H9 (cell line): ENCODE measurements at regions not wholly inside any gene's neighbourhood (a gene's known extent, or its start where the extent isn't known, plus 50 kb on each side); places are given as distances from the start of the nearest gene placed in this dataset.

Experiments
- DNase-seq: peaks from one replicate; pipeline ENCODE4 v3.0.0-alpha.2; 2017
- H2AFZ ChIP-seq: one replicate; pipeline ENCODE4 v1.6.1; 2013; ENCODE audit warnings: mild to moderate bottlenecking, low read length, control low read depth, moderate library complexity
- H2AK5ac ChIP-seq: 2 replicates; pipeline ENCODE4 v1.6.1; 2013; ENCODE audit warnings: low read length, control low read depth, mixed read lengths; ENCODE audit not compliant: insufficient read length
- H2BK120ac ChIP-seq: one replicate; pipeline ENCODE4 v1.6.1; 2013; ENCODE audit warnings: low read depth, mild to moderate bottlenecking, low read length, control low read depth, inconsistent platforms; ENCODE audit not compliant: poor library complexity, severe bottlenecking
- H2BK12ac ChIP-seq: 2 replicates; pipeline ENCODE4 v1.6.1; 2013; ENCODE audit warnings: low read length, control low read depth, mixed read lengths, low read depth; ENCODE audit not compliant: insufficient read length
- H2BK15ac ChIP-seq: 2 replicates; pipeline ENCODE4 v1.6.1; 2013; ENCODE audit warnings: low read depth, low read length, control low read depth
- H2BK20ac ChIP-seq: one replicate; pipeline ENCODE4 v1.6.1; 2013; ENCODE audit warnings: low read depth, mild to moderate bottlenecking, low read length, control low read depth, inconsistent platforms; ENCODE audit not compliant: poor library complexity, severe bottlenecking
- H2BK5ac ChIP-seq: 2 replicates; pipeline ENCODE4 v1.6.1; 2013; ENCODE audit warnings: low read length, control low read depth, mixed read lengths; ENCODE audit not compliant: insufficient read length
- H3K14ac ChIP-seq: 2 replicates; pipeline ENCODE4 v1.6.1; 2013; ENCODE audit warnings: low read length, control low read depth; ENCODE audit not compliant: insufficient read depth
- H3K18ac ChIP-seq: 2 replicates; pipeline ENCODE4 v1.6.1; 2013; ENCODE audit warnings: low read depth, mild to moderate bottlenecking, mixed read lengths, low read length, control low read depth; ENCODE audit not compliant: insufficient read length
- H3K23ac ChIP-seq: 2 replicates; pipeline ENCODE4 v1.6.1; 2013; ENCODE audit warnings: low read length, control low read depth, mixed read lengths, low read depth; ENCODE audit not compliant: insufficient read length
- H3K23me2 ChIP-seq: 2 replicates; pipeline ENCODE4 v1.6.1; 2013; ENCODE audit warnings: low read depth, mild to moderate bottlenecking, mixed read lengths, low read length, control low read depth; ENCODE audit not compliant: insufficient read length, poor library complexity, severe bottlenecking
- H3K27ac ChIP-seq: 2 replicates; pipeline ENCODE4 v1.5.1; 2013; ENCODE audit warnings: low read length, control low read depth, mixed read lengths, low read depth; ENCODE audit not compliant: insufficient read length
- H3K27me3 ChIP-seq: 2 replicates; pipeline ENCODE4 v1.6.1; 2013; ENCODE audit warnings: low read length, control low read depth, inconsistent platforms; ENCODE audit not compliant: insufficient read depth
- H3K4ac ChIP-seq: 2 replicates; pipeline ENCODE4 v1.6.1; 2013; ENCODE audit warnings: low read depth, mild to moderate bottlenecking, control low read depth, inconsistent platforms, low read length, moderate library complexity
- H3K4me1 ChIP-seq: 2 replicates; pipeline ENCODE4 v1.6.1; 2013; ENCODE audit warnings: low read length, control low read depth, inconsistent platforms; ENCODE audit not compliant: insufficient read depth
- H3K4me2 ChIP-seq: 2 replicates; pipeline ENCODE4 v1.6.1; 2013; ENCODE audit warnings: low read length, control low read depth, mixed read lengths; ENCODE audit not compliant: insufficient read length, insufficient read depth
- H3K56ac ChIP-seq: 2 replicates; pipeline ENCODE4 v1.6.1; 2013; ENCODE audit warnings: low read depth, mild to moderate bottlenecking, mixed read lengths, low read length, control low read depth; ENCODE audit not compliant: insufficient read length
- H3K79me1 ChIP-seq: 2 replicates; pipeline ENCODE4 v1.6.1; 2013; ENCODE audit warnings: low read depth, mild to moderate bottlenecking, moderate library complexity, low read length, control low read depth, inconsistent platforms; ENCODE audit not compliant: insufficient read depth, poor library complexity, severe bottlenecking
- H3K79me2 ChIP-seq: 2 replicates; pipeline ENCODE4 v1.6.1; 2013; ENCODE audit warnings: low read length, control low read depth, inconsistent platforms; ENCODE audit not compliant: insufficient read depth
- H3K9ac ChIP-seq: 2 replicates; pipeline ENCODE4 v1.6.1; 2013; ENCODE audit warnings: low read length, control low read depth, mixed read lengths; ENCODE audit not compliant: insufficient read length; ENCODE audit errors: extremely low read depth
- H3K9me3 ChIP-seq: one replicate; pipeline ENCODE4 v1.6.1; 2013; ENCODE audit warnings: low read depth, low read length, inconsistent platforms; ENCODE audit not compliant: control insufficient read depth
- H3T11ph ChIP-seq: one replicate; pipeline ENCODE4 v1.6.1; 2013; ENCODE audit warnings: mild to moderate bottlenecking, low read length, control low read depth, inconsistent platforms
- H4K20me1 ChIP-seq: one replicate; pipeline ENCODE4 v1.6.1; 2013; ENCODE audit not compliant: control insufficient read depth, insufficient read length, insufficient read depth
- H4K5ac ChIP-seq: 2 replicates; pipeline ENCODE4 v1.6.1; 2013; ENCODE audit warnings: low read depth, mild to moderate bottlenecking, mixed read lengths, low read length, control low read depth; ENCODE audit not compliant: insufficient read length
- H4K8ac ChIP-seq: replicated peaks from 2 replicates; pipeline ENCODE4 v1.6.1; 2013; ENCODE audit warnings: low read length, control low read depth, mixed read lengths, low read depth; ENCODE audit not compliant: insufficient read length
- H4K91ac ChIP-seq: 2 replicates; pipeline ENCODE4 v1.6.1; 2013; ENCODE audit warnings: low read depth, mild to moderate bottlenecking, moderate library complexity, mixed read lengths, low read length, control low read depth; ENCODE audit not compliant: insufficient read length
- H3K27ac Mint-ChIP-seq, 3 experiments: 2 replicates in 2 of 3; 3 replicates in 1 of 3; pipeline ENCODE4 v1.8.0; 2020 to 2021; ENCODE audit warnings: mixed read lengths in 3 of 3, mild to moderate bottlenecking in 1 of 3, moderate library complexity in 1 of 3
- H3K27me3 Mint-ChIP-seq: 2 replicates; pipeline ENCODE4 v1.8.0; 2021; ENCODE audit warnings: low read depth, mild to moderate bottlenecking, moderate library complexity, mixed read lengths
- H3K36me3 Mint-ChIP-seq, 3 experiments: 2 replicates in 2 of 3; 3 replicates in 1 of 3; pipeline ENCODE4 v1.8.0; 2020 to 2021; ENCODE audit warnings: low read depth in 3 of 3, mixed read lengths in 3 of 3; ENCODE audit not compliant: insufficient read depth in 1 of 3
- H3K4me1 Mint-ChIP-seq, 2 experiments: 2 replicates each; pipeline ENCODE4 v1.8.0; 2020; ENCODE audit warnings: mixed read lengths in 2 of 2
- H3K4me3 Mint-ChIP-seq, 2 experiments: 2 replicates in 1 of 2; 3 replicates in 1 of 2; pipeline ENCODE4 v1.8.0; 2020 to 2021; ENCODE audit warnings: mild to moderate bottlenecking in 2 of 2, mixed read lengths in 2 of 2, moderate library complexity in 1 of 2
- H3K9me3 Mint-ChIP-seq, 2 experiments: 2 replicates in 1 of 2; 3 replicates in 1 of 2; pipeline ENCODE4 v1.8.0; 2020; ENCODE audit warnings: mild to moderate bottlenecking in 2 of 2, mixed read lengths in 2 of 2, moderate library complexity in 1 of 2
- CTCF ChIP-seq: fragments of 200-600 bp; sonication (generic); conservative IDR thresholded peaks from 3 replicates; pipeline ENCODE4 v1.8.0; 2021; ENCODE audit warnings: antibody characterized with exemption, mild to moderate bottlenecking
- WGBS: extraction: QIAGEN DNeasy Blood & Tissue Kit; methylation state at CpG from one replicate; pipeline ENCODE4 v1.1.7; 2013; ENCODE audit warnings: missing lambda C conversion rate, low lambda C conversion rate, mixed read lengths; ENCODE audit not compliant: insufficient read length; ENCODE audit errors: extremely low coverage; 5-methylcytosine and 5-hydroxymethylcytosine counted together

GRCh38 chr2:207437524-207438143 is 92.1 kb upstream of the CREB1 start:
- WGBS: no CpG with 5 or more reads among the region's 13 CpGs
- Histone ChIP-seq H3K4ac (no peak overlapping the region), H3K9ac (no peak overlapping the region), H3K79me2 (no peaks in the 10 kb centered on the region), H3K79me1 (no peaks in the 10 kb centered on the region), H3K4me1 (no peaks in the 10 kb centered on the region), H4K8ac (no peak overlapping the region), H3K18ac (no peak overlapping the region), H2BK5ac (no peak overlapping the region), H3K4me2 (no peak overlapping the region), H4K5ac (no peak overlapping the region), H2BK15ac (no peak overlapping the region), H3T11ph (no peak overlapping the region), H3K27ac (no peak overlapping the region), H2AK5ac (no peak overlapping the region), H3K23ac (no peak overlapping the region), H2BK20ac (no peak overlapping the region), H3K23me2 (no peaks in the 10 kb centered on the region), H2BK12ac (no peak overlapping the region), H3K14ac (no peak overlapping the region), H3K27me3 (no peaks in the 10 kb centered on the region), H2AFZ (no peak overlapping the region), H4K20me1 (no peaks in the 10 kb centered on the region), H3K56ac (no peak overlapping the region), H2BK120ac (no peak overlapping the region), H3K9me3 (no peaks in the 10 kb centered on the region), H4K91ac (no peak overlapping the region)
- H3K9me3 Mint-ChIP-seq: no peaks in the 10 kb centered on the region
- H3K27me3 Mint-ChIP-seq: no peaks in the 10 kb centered on the region
- H3K36me3 Mint-ChIP-seq: no peaks in the 10 kb centered on the region; a peak in 1 of 7 replicates
- H3K4me3 Mint-ChIP-seq: no peak overlapping the region
- DNase-seq: no peak
- no peak for TF ChIP-seq CTCF
- H3K4me1 Mint-ChIP-seq: peaks cover 5% of the 10 kb centered on the region in 2 experiments; a peak in 3 of 4 replicates
- no peak overlapping the region for H3K27ac Mint-ChIP-seq
